Epithelial cell of esophagus (primary cell): ENCODE measurements at regions not wholly inside any gene's neighbourhood (a gene's known extent, or its start where the extent isn't known, plus 50 kb on each side); places are given as distances from the start of the nearest gene placed in this dataset.
"Not testable (repeated sequence)": the region's sequence is repeated elsewhere in the genome, so short reads cannot be mapped to it uniquely, and the experiment has no call there.

Source experiments
- DNase-seq: peaks from one replicate; pipeline ENCODE4 v3.0.0; 2010; ENCODE audit warnings: low read depth
- H3K4me3 ChIP-seq: 2 replicates; pipeline ENCODE4 v1.5.1; 2011; ENCODE audit warnings: mild to moderate bottlenecking, low read length, control low read depth
- CTCF ChIP-seq: IDR thresholded peaks from 2 replicates; pipeline ENCODE4 v1.5.1; 2011; ENCODE audit warnings: low read depth, mild to moderate bottlenecking, low read length, control low read depth, inconsistent platforms; ENCODE audit not compliant: insufficient read depth; ENCODE audit errors: missing control alignments

DNA sequence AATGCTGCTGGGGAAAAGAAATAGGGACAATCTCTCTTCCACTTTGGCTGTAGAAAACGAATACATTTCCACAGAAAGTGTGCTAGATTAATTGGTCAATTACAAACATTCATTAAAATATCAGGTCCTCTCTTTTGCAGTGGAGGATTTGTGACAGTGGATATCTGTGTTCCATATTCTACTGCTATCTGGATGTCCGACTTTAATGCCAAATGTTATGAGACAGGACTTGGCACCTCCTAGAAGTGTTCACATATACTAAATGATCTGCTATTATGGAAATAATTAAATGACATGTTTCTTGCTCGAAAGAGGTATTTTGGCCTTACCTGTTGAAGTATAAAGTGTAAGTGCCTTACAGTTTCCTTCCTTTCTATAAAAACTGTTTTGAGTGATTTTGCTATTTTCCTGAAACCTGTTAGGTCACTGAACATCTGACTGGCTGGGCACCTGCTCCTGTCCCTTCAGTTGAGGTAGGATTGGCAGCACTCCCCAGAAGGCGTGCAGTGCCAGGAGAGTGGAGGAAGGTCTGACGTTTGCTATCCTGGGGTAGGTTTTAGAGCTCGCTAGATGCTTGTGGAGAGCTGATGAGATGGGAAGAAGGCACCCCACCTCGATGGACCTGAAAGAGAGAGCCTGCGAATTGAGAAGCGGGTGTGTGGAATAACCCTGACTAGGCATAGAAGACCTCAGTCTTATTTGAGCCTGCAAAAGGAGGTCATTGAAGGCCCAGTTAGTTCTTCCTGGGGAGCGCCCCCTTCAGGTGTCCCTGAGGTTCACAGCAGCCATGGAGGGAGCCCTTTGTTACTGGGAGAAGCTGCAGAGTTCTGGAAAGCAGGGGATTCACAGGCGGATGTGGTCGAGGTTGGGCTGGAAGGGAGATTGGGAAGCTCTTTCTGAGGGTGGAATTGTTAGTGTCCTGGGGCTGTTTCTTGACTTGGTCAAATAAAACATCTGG lies 159.4 kb upstream of the ZNF267 start:
- H3K4me3 ChIP-seq, result peak overlapping the region; percentile 95
- TF ChIP-seq CTCF, result peak; percentile 35
- DNase-seq, result peak; percentile 9

DNA sequence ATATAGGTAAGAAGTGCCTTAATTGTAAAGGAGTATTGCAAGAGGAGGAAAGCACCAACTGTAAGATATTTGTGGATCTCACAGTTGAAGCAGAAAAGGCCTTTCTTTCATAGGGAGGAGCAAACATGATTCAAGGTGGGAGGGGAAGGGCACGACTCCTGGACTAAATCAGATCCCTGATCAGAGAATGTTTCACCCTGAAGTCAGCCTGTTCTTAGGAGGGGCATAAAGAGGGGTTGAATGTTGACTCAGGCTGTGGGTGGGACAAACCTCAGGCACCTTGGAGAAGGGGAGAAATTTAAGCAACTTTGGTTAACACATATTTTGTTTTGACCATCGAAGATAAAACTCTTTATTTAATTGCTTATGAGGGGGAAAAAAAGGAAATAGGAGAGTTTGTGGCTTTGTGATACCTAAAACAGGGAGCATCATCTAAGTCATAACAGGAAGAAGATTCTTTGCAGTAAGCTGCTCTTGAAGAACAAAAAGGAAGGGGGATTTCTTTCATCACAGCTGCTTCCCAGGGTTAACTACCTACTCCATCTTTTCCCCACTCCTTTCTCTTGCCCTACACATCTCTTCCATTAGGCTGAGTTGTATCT lies 158.6 kb upstream of the ZNF267 start:
- no peak overlapping the region for H3K4me3 ChIP-seq
- TF ChIP-seq CTCF, result no peak
- peak; percentile 16 for DNase-seq

DNA sequence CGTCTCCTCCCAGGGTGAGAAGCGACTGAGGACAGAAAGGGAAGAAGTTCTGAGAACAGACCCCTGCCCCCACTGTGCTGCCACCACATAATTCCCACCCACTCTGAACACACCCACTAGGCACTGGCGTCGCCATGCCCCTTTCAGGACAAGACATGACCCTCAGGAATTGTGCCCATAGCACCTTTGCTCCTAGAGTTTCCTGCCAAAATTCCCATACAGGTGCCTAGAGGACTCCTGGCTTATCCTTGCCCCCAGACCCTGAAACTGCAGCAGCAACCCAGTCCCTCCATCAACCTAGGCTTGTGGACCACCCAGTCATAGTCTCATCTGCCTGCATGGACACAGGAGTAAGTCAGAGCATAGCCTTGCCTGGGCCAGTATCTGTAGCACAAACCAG lies 157.7 kb upstream of the ZNF267 start:
- DNase-seq, result no peak
- TF ChIP-seq CTCF, result no peak
- no peak overlapping the region for H3K4me3 ChIP-seq

DNA sequence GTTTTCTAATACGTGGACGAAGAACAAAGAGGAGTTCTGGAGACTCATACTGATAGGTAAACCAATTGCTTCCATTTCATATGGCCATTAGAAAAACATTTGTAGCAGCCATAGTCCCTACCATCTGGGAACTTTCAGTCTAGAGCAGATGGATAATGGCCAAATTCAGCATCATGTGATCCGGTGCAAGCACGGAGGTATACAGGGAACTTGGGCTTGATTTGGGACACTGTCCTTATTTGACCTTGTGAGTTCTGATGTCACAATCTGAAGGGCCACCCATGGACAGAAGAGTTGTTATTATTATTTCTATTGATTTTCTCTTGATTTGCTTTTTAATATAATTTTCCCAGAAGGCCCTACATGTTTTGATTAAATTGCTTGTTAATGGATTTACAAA lies 154.6 kb upstream of the ZNF267 start:
- no peak overlapping the region for H3K4me3 ChIP-seq
- DNase-seq, result no peak
- TF ChIP-seq CTCF, result no peak

- H3K4me3 ChIP-seq, result no peak overlapping the region
- no peak for DNase-seq
- TF ChIP-seq CTCF, result no peak
Measured at GRCh38 chr16:31727553-31727952, 146.1 kb upstream of the ZNF267 start.

- no peak for TF ChIP-seq CTCF
- DNase-seq, result no peak
- no peak overlapping the region for H3K4me3 ChIP-seq
Measured at GRCh38 chr16:31734265-31734664, 139.3 kb upstream of the ZNF267 start.

GRCh38 chr16:31745098-31745497 lies 128.5 kb upstream of the ZNF267 start:
- DNase-seq, H3K4me3 ChIP-seq: not testable (repeated sequence)
